ENCODE measurements at regions not wholly inside any gene's neighbourhood (a gene's known extent, or its start where the extent isn't known, plus 50 kb on each side); places are given as distances from the start of the nearest gene placed in this dataset.

- Mint-ChIP-seq H3K27me3 (ENCODE audit: insufficient read depth, unreplicated experiment) (no peaks in the 10 kb centered on the region), H3K9me3 (ENCODE audit: unreplicated experiment) (no peaks in the 10 kb centered on the region), H3K4me1 (ENCODE audit: low read depth, unreplicated experiment) (no peaks in the 10 kb centered on the region), H3K27ac (ENCODE audit: unreplicated experiment) (no peak overlapping the region), H3K36me3 (ENCODE audit: insufficient read depth, unreplicated experiment) (no peaks in the 10 kb centered on the region), H3K4me3 (ENCODE audit: unreplicated experiment) (no peak overlapping the region)
- H3K4me1 ChIP-seq, result no peaks in the 10 kb centered on the region
- no TSS peak for BruUV-seq (replicated peaks)
- intact Hi-C loops (cut with micrococcal nuclease; ENCODE audit: unreplicated experiment), result no loop called here
- H3K27me3 ChIP-seq (replicated peaks; ENCODE audit: control insufficient read depth, insufficient read depth, low read length), result no peaks in the 10 kb centered on the region
- no peaks in the 10 kb centered on the region for H3K9me3 ChIP-seq
- H3K4me3 ChIP-seq (ENCODE audit: low read depth, low read length), result no peak overlapping the region
- DNase-seq, result no peak
- ChIA-PET CTCF (no interaction called here), POLR2A (no interaction called here)
- TF ChIP-seq CTCF (IDR thresholded peaks at IDR 0.05; ENCODE audit: insufficient read depth in 1 of 2, low read depth in 1 of 2, low read length in 1 of 2, severe bottlenecking in 1 of 2, unreplicated experiment in 1 of 2), result no peak
- no peaks in the 10 kb centered on the region for H3K36me3 ChIP-seq (ENCODE audit: control insufficient read depth, insufficient read depth, low read length)
Measured at GRCh38 chr4:11704186-11704830, 275.6 kb upstream of the HS3ST1 start.

- no peaks in the 10 kb centered on the region for H3K36me3 Mint-ChIP-seq (ENCODE audit: insufficient read depth, unreplicated experiment)
- intact Hi-C loops (cut with micrococcal nuclease; ENCODE audit: unreplicated experiment), result no loop called here
- no TSS peak for BruUV-seq (replicated peaks)
- CTCF ChIA-PET, result no interaction called here
- Histone ChIP-seq H3K36me3 (ENCODE audit: control insufficient read depth, insufficient read depth, low read length) (no peaks in the 10 kb centered on the region), H3K4me3 (ENCODE audit: low read depth, low read length) (no peak overlapping the region), H3K27me3 (replicated peaks; ENCODE audit: control insufficient read depth, insufficient read depth, low read length) (no peaks in the 10 kb centered on the region), H3K9me3 (no peaks in the 10 kb centered on the region), H3K4me1 (no peaks in the 10 kb centered on the region)
- H3K27ac Mint-ChIP-seq (ENCODE audit: unreplicated experiment), result no peak overlapping the region
- no peak overlapping the region for H3K4me3 Mint-ChIP-seq (ENCODE audit: unreplicated experiment)
- TF ChIP-seq CTCF (IDR thresholded peaks at IDR 0.05; ENCODE audit: insufficient read depth in 1 of 2, low read depth in 1 of 2, low read length in 1 of 2, severe bottlenecking in 1 of 2, unreplicated experiment in 1 of 2), result no peak
- H3K27me3 Mint-ChIP-seq (ENCODE audit: insufficient read depth, unreplicated experiment), result no peaks in the 10 kb centered on the region
- DNase-seq, result no peak
- POLR2A ChIA-PET, result no interaction called here
- no peaks in the 10 kb centered on the region for H3K9me3 Mint-ChIP-seq (ENCODE audit: unreplicated experiment)
- H3K4me1 Mint-ChIP-seq (ENCODE audit: low read depth, unreplicated experiment), result no peaks in the 10 kb centered on the region
Measured at GRCh38 chr4:11702886-11703557, 274.3 kb upstream of the HS3ST1 start.

- no peak for TF ChIP-seq CTCF (IDR thresholded peaks at IDR 0.05; ENCODE audit: insufficient read depth in 1 of 2, low read depth in 1 of 2, low read length in 1 of 2, severe bottlenecking in 1 of 2, unreplicated experiment in 1 of 2)
- Mint-ChIP-seq H3K27me3 (ENCODE audit: insufficient read depth, unreplicated experiment) (no peaks in the 10 kb centered on the region), H3K27ac (ENCODE audit: unreplicated experiment) (no peak overlapping the region), H3K9me3 (ENCODE audit: unreplicated experiment) (no peaks in the 10 kb centered on the region), H3K36me3 (ENCODE audit: insufficient read depth, unreplicated experiment) (no peaks in the 10 kb centered on the region), H3K4me3 (ENCODE audit: unreplicated experiment) (no peak overlapping the region), H3K4me1 (ENCODE audit: low read depth, unreplicated experiment) (no peaks in the 10 kb centered on the region)
- intact Hi-C loops (cut with micrococcal nuclease; ENCODE audit: unreplicated experiment), result no loop called here
- Histone ChIP-seq H3K27me3 (replicated peaks; ENCODE audit: control insufficient read depth, insufficient read depth, low read length) (no peaks in the 10 kb centered on the region), H3K9me3 (no peaks in the 10 kb centered on the region), H3K4me1 (no peaks in the 10 kb centered on the region), H3K4me3 (ENCODE audit: low read depth, low read length) (no peak overlapping the region), H3K36me3 (ENCODE audit: control insufficient read depth, insufficient read depth, low read length) (no peaks in the 10 kb centered on the region)
- BruUV-seq (replicated peaks), result no TSS peak
- no peak for DNase-seq
- POLR2A ChIA-PET, result no interaction called here
- CTCF ChIA-PET, result no interaction called here
Measured at GRCh38 chr4:11701966-11702725, 273.5 kb upstream of the HS3ST1 start.

Data from Caco-2 (cell line).